Cardiac muscle cell (in vitro differentiated cells and primary cell): ENCODE measurements at regions not wholly inside any gene's neighbourhood (a gene's known extent, or its start where the extent isn't known, plus 50 kb on each side); places are given as distances from the start of the nearest gene placed in this dataset.
A peak's percentile ranks its signal among the peaks of the same experiment; 100 is the strongest.

ENCODE experiments used
- DNase-seq, 2 donors: peaks; one replicate each; pipeline versions ENCODE4 v3.0.0 to v3.0.0-alpha.2; 2010 to 2017; ENCODE audit warnings: low read depth in 1 of 2, low spot score in 1 of 2
- H3K27ac ChIP-seq: fragments of 200-600 bp; sonication (generic); 2 replicates; pipeline ENCODE4 v1.5.1; 2016
- H3K27me3 ChIP-seq: fragments of 200-600 bp; sonication (generic); 2 replicates; pipeline ENCODE4 v1.6.0; 2016; ENCODE audit warnings: control low read depth
- H3K36me3 ChIP-seq: fragments of 200-600 bp; sonication (generic); 2 replicates; pipeline ENCODE4 v1.5.1; 2016; ENCODE audit warnings: control low read depth
- H3K4me1 ChIP-seq: fragments of 200-600 bp; sonication (generic); 2 replicates; pipeline ENCODE4 v1.8.1; 2017; ENCODE audit warnings: low read depth, mild to moderate bottlenecking, mixed run types
- H3K4me3 ChIP-seq: fragments of 200-600 bp; sonication (generic); 2 replicates; pipeline ENCODE4 v1.5.1; 2016; ENCODE audit warnings: mild to moderate bottlenecking
- H3K9me3 ChIP-seq: fragments of 200-600 bp; sonication (generic); 2 replicates; pipeline ENCODE4 v1.5.1; 2017; ENCODE audit warnings: low read depth, mild to moderate bottlenecking, control low read depth
- CTCF ChIP-seq: IDR thresholded peaks from 2 replicates; pipeline ENCODE4 v1.5.1; 2012; ENCODE audit warnings: low read depth, mild to moderate bottlenecking, low read length

- TF ChIP-seq CTCF = no peak
- no peaks in the 10 kb centered on the region for H3K27me3 ChIP-seq
- no peaks in the 10 kb centered on the region for H3K9me3 ChIP-seq
- DNase-seq = peak in 1 of 2 donors; percentile 1
- no peaks in the 10 kb centered on the region for H3K36me3 ChIP-seq
- no peak overlapping the region for H3K4me3 ChIP-seq
- H3K27ac ChIP-seq = no peak overlapping the region
- no peaks in the 10 kb centered on the region for H3K4me1 ChIP-seq
Measured at GRCh38 chr14:41022932-41023331, 583.7 kb upstream of the LRFN5 start.

- H3K9me3 ChIP-seq = no peaks in the 10 kb centered on the region
- H3K4me3 ChIP-seq = no peak overlapping the region
- no peak overlapping the region for H3K27ac ChIP-seq
- no peak for TF ChIP-seq CTCF
- no peak for DNase-seq
- H3K27me3 ChIP-seq = no peaks in the 10 kb centered on the region
- no peaks in the 10 kb centered on the region for H3K36me3 ChIP-seq
- no peaks in the 10 kb centered on the region for H3K4me1 ChIP-seq
Measured at GRCh38 chr14:41016213-41016612, 590.5 kb upstream of the LRFN5 start.

- no peak overlapping the region for H3K4me3 ChIP-seq
- no peaks in the 10 kb centered on the region for H3K36me3 ChIP-seq
- TF ChIP-seq CTCF = no peak
- H3K9me3 ChIP-seq = no peaks in the 10 kb centered on the region
- H3K27me3 ChIP-seq = no peaks in the 10 kb centered on the region
- peaks cover 9% of the 10 kb centered on the region for H3K4me1 ChIP-seq
- DNase-seq = no peak
- H3K27ac ChIP-seq = no peak overlapping the region
Measured at GRCh38 chr14:41000350-41000749, 606.3 kb upstream of the LRFN5 start.

GRCh38 chr14:40989260-40989659, 617.4 kb upstream of the LRFN5 start:
- Histone ChIP-seq H3K27ac (no peak overlapping the region), H3K27me3 (no peaks in the 10 kb centered on the region), H3K4me3 (no peak overlapping the region), H3K4me1 (no peaks in the 10 kb centered on the region), H3K9me3 (no peaks in the 10 kb centered on the region), H3K36me3 (no peaks in the 10 kb centered on the region)
- no peak for TF ChIP-seq CTCF
- peak in 1 of 2 donors; percentile 10 for DNase-seq

GRCh38 chr14:40987481-40987880, 619.2 kb upstream of the LRFN5 start:
- H3K36me3 ChIP-seq = no peaks in the 10 kb centered on the region
- no peaks in the 10 kb centered on the region for H3K9me3 ChIP-seq
- H3K4me1 ChIP-seq = no peaks in the 10 kb centered on the region
- no peak for DNase-seq
- no peak overlapping the region for H3K27ac ChIP-seq
- H3K27me3 ChIP-seq = no peaks in the 10 kb centered on the region
- H3K4me3 ChIP-seq = no peak overlapping the region
- TF ChIP-seq CTCF = no peak

GRCh38 chr14:40986655-40987054, 620.0 kb upstream of the LRFN5 start:
- H3K9me3 ChIP-seq = no peaks in the 10 kb centered on the region
- H3K27me3 ChIP-seq = no peaks in the 10 kb centered on the region
- no peak for TF ChIP-seq CTCF
- no peak overlapping the region for H3K27ac ChIP-seq
- DNase-seq = no peak
- no peaks in the 10 kb centered on the region for H3K4me1 ChIP-seq
- H3K4me3 ChIP-seq = no peak overlapping the region
- no peaks in the 10 kb centered on the region for H3K36me3 ChIP-seq
